ENCODE measurements at regions not wholly inside any gene's neighbourhood (a gene's known extent, or its start where the extent isn't known, plus 50 kb on each side); places are given as distances from the start of the nearest gene placed in this dataset.

DNA sequence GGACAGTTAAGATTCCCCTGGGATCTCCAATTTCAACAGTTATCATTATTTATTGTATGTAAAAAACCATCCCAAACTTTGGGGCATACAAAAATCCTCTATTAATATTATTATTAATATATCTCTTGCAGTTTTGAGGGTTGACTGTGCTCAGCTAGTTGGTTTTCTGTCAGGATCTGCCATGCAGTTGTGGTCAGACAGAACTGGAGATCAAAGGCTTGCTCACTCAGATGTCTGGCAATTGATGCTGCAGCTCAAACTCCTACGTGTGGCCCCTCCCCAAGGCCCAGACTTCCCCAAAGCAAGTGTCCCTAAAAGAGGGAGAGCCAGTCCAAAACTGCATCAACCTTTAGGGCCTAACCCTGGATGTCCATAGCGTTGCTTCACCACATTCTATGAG, 204.7 kb downstream of the TTC32 start:
- WGBS, 4 donors = 76 to 83% (median 80%) methylated on average over 2 of the region's 2 CpGs
- H3K4me1 ChIP-seq (replicated peaks in 1 of 2) = no peaks in the 10 kb centered on the region
- H3K27ac ChIP-seq = no peak overlapping the region
- no peaks in the 10 kb centered on the region for H3K36me3 ChIP-seq (replicated peaks in 1 of 2)
- H3K4me3 ChIP-seq = no peak overlapping the region
- no peaks in the 10 kb centered on the region for H3K9me3 ChIP-seq (replicated peaks in 1 of 3)
- no peak for DNase-seq
- no peaks in the 10 kb centered on the region for H3K27me3 ChIP-seq
- intact Hi-C loops (cut with DNase I) = no loop called here
- TF ChIP-seq POLR2A (IDR thresholded peaks at IDR 0.05) = no peak
- TF ChIP-seq, protein P1, sequence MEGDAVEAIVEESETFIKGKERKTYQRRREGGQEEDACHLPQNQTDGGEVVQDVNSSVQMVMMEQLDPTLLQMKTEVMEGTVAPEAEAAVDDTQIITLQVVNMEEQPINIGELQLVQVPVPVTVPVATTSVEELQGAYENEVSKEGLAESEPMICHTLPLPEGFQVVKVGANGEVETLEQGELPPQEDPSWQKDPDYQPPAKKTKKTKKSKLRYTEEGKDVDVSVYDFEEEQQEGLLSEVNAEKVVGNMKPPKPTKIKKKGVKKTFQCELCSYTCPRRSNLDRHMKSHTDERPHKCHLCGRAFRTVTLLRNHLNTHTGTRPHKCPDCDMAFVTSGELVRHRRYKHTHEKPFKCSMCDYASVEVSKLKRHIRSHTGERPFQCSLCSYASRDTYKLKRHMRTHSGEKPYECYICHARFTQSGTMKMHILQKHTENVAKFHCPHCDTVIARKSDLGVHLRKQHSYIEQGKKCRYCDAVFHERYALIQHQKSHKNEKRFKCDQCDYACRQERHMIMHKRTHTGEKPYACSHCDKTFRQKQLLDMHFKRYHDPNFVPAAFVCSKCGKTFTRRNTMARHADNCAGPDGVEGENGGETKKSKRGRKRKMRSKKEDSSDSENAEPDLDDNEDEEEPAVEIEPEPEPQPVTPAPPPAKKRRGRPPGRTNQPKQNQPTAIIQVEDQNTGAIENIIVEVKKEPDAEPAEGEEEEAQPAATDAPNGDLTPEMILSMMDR (IDR thresholded peaks at IDR 0.05) = no peak

DNA sequence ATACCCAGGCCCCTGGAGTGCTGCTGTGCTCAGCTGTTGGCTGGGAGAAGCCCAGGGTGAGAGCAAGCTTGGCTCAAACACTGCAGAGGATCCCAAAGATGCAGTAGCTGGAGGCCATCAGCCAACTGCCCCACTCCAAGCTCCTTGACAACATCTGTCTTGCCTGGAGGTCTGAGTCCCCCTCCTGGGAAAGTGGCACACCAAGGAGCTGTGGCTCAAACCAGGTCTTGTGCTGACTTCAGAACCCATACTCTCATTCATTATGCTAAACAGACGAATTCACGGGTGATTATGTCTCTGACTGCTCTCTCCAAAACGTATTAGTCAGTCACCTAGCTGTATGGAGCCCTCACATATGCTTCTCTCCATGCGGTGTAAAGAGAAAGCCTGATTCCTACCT, 206.1 kb downstream of the TTC32 start:
- H3K27ac ChIP-seq = no peak overlapping the region
- no peaks in the 10 kb centered on the region for H3K27me3 ChIP-seq
- TF ChIP-seq, protein P1 (IDR thresholded peaks at IDR 0.05) = no peak
- no peak for TF ChIP-seq POLR2A (IDR thresholded peaks at IDR 0.05)
- H3K4me3 ChIP-seq = no peak overlapping the region
- intact Hi-C loops (cut with DNase I) = no loop called here
- H3K9me3 ChIP-seq (replicated peaks in 1 of 3) = no peaks in the 10 kb centered on the region
- WGBS, 4 donors = 48 to 75% (median 58%) methylated on average over 2 to 4 of the region's 4 CpGs
- H3K36me3 ChIP-seq (replicated peaks in 1 of 2) = no peaks in the 10 kb centered on the region
- no peak for DNase-seq
- H3K4me1 ChIP-seq (replicated peaks in 1 of 2) = no peaks in the 10 kb centered on the region

DNA sequence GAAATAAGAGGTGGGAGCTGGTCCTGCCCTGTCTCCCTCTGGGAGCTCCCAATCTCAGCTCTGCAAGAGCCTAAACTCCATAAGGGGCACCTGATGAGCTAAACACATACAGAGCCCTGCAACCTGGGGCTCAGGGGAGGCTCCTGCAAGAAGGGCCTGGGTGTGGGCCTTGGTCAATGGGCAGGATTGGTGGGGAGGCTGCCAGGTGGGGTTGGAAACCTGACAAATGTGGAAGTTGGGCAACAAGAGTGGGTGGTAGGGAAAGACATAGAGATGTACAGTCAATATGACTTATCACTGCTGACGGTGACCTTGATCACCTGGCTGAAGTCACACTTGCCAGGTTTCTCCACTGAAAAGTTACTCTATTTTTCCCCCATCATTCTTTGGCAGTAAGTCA, 209.9 kb downstream of the TTC32 start:
- no peak for DNase-seq
- intact Hi-C loops (cut with DNase I) = no loop called here
- whole genome bisulfite sequencing, 4 donors = 80 to 95% (median 86%) methylated on average over 1 of the region's 1 CpG
- H3K4me3 ChIP-seq = no peak overlapping the region
- no peaks in the 10 kb centered on the region for H3K4me1 ChIP-seq (replicated peaks in 1 of 2)
- H3K36me3 ChIP-seq (replicated peaks in 1 of 2) = no peaks in the 10 kb centered on the region
- TF ChIP-seq, protein P1 (IDR thresholded peaks at IDR 0.05) = no peak
- no peak for TF ChIP-seq POLR2A (IDR thresholded peaks at IDR 0.05)
- no peak overlapping the region for H3K27ac ChIP-seq
- H3K9me3 ChIP-seq (replicated peaks in 1 of 3) = no peaks in the 10 kb centered on the region
- no peaks in the 10 kb centered on the region for H3K27me3 ChIP-seq

DNA sequence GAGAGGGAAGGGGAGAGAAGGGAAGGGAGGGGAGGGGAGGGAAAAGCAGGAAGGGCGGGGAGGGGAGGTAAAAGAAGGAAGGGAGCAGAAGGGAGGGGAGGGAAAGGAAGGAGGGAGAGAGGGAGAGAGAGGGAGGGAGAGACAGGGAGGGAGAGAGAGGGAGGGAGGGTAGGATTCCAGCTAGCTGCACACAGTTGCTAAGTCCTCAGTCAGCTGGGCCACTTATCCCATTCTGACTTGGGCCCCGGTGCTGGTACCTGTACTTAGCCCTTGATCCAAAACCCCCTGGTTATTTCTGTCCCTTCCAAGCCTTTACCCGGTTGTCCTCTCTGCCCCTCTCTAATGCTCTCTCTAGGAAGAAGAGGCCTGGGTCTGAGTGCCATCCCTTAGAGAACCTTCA, 211.4 kb downstream of the TTC32 start:
- WGBS, 4 donors = 81 to 93% (median 86%) methylated on average over 2 to 3 of the region's 3 CpGs
- intact Hi-C loops (cut with DNase I) = no loop called here
- TF ChIP-seq, protein P1 (IDR thresholded peaks at IDR 0.05) = no peak
- no peak for TF ChIP-seq POLR2A (IDR thresholded peaks at IDR 0.05)
- Histone ChIP-seq H3K27me3 (no peaks in the 10 kb centered on the region), H3K27ac (no peak overlapping the region), H3K36me3 (replicated peaks in 1 of 2) (no peaks in the 10 kb centered on the region), H3K4me3 (no peak overlapping the region), H3K4me1 (replicated peaks in 1 of 2) (no peaks in the 10 kb centered on the region), H3K9me3 (replicated peaks in 1 of 3) (no peaks in the 10 kb centered on the region)
- no peak for DNase-seq

Data from adrenal gland (tissue), 9 donors.